Upper lobe of left lung (tissue), 4 donors: ENCODE measurements at regions not wholly inside any gene's neighbourhood (a gene's known extent, or its start where the extent isn't known, plus 50 kb on each side); places are given as distances from the start of the nearest gene placed in this dataset.
"Not testable (repeated sequence)": the region's sequence is repeated elsewhere in the genome, so short reads cannot be mapped to it uniquely, and the experiment has no call there.

Experiments
- EP300 ChIP-seq, 4 donors: sonication (generic); formaldehyde crosslinking; IDR thresholded peaks; one replicate each; pipeline ENCODE4 v1.5.1; 2017; ENCODE audit warnings: antibody characterized with exemption in 4 of 4, control low read depth in 2 of 4
- POLR2A ChIP-seq, 4 donors: fragments of 450-650 bp; IDR thresholded peaks; one replicate each; pipeline ENCODE4 v1.5.1; 2016 to 2017; ENCODE audit warnings: antibody characterized with exemption in 4 of 4, mild to moderate bottlenecking in 2 of 4
- POLR2AphosphoS5 ChIP-seq, 2 donors: sonication (generic); formaldehyde crosslinking; IDR thresholded peaks; one replicate each; pipeline ENCODE4 v1.5.1; 2017; ENCODE audit warnings: antibody characterized with exemption in 2 of 2
- TF ChIP-seq, protein P1 (sequence below), 6 experiments: fragments of 450-650 bp in 4 of 6; fragments of 200-600 bp in 2 of 6; sonication (generic) in 2 of 6; IDR thresholded peaks; one replicate each; pipeline ENCODE4 v1.5.1; 2016 to 2019; ENCODE audit warnings: antibody characterized with exemption in 6 of 6

DNA sequence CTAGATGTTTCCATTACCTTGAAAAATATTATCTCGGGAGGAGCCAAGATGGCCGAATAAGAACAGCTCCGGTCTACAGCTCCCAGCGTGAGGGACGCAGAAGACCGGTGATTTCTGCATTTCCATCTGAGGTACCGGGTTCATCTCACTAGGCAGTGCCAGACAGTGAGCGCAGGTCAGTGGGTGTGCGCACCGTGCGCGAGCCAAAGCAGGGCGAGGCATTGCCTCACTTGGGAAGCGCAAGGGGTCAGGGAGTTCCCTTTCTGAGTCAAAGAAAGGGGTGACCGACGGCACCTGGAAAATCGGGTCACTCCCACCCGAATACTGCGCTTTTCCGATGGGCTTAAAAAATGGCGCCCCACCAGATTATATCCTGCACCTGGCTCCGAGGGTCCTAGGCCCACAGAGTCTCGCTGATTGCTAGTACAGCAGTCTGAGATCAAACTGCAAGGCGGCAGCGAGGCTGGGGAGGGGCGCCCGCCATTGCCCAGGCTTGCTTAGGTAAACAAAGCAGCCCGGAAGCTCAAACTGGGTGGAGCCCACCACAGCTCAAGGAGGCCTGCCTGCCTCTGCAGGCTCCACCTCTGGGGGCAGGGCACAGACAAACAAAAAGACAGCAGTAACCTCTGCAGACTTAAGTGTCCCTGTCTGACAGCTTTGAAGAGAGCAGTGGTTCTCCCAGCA, 367.8 kb downstream of the NR2F1-AS1 start:
- TF ChIP-seq EP300, POLR2A, POLR2AphosphoS5 (IDR thresholded peaks at IDR 0.05): not testable (repeated sequence)
- TF ChIP-seq, protein P1, sequence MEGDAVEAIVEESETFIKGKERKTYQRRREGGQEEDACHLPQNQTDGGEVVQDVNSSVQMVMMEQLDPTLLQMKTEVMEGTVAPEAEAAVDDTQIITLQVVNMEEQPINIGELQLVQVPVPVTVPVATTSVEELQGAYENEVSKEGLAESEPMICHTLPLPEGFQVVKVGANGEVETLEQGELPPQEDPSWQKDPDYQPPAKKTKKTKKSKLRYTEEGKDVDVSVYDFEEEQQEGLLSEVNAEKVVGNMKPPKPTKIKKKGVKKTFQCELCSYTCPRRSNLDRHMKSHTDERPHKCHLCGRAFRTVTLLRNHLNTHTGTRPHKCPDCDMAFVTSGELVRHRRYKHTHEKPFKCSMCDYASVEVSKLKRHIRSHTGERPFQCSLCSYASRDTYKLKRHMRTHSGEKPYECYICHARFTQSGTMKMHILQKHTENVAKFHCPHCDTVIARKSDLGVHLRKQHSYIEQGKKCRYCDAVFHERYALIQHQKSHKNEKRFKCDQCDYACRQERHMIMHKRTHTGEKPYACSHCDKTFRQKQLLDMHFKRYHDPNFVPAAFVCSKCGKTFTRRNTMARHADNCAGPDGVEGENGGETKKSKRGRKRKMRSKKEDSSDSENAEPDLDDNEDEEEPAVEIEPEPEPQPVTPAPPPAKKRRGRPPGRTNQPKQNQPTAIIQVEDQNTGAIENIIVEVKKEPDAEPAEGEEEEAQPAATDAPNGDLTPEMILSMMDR (IDR thresholded peaks at IDR 0.05) = not testable (repeated sequence)
